IMR-90 (cell line): ENCODE measurements at regions not wholly inside any gene's neighbourhood (a gene's known extent, or its start where the extent isn't known, plus 50 kb on each side); places are given as distances from the start of the nearest gene placed in this dataset.

Experiments
- ATAC-seq: fragments of 200-7000 bp; cut with Tn5 transposase; 2 replicates; pipeline ENCODE4 v1.9.1; 2020; ENCODE audit warnings: low read depth, mild to moderate bottlenecking, moderate library complexity
- BruUV-seq: library from RNA; stranded (reverse); fragments of 400-500 nt; replicated peaks from 2 replicates; lab custom pipeline; 2021; lab: Mats Ljungman, UMichigan
- CTCF ChIA-PET: fragments of 300-600 bp; formaldehyde crosslinking; extraction: SDS; loops from one replicate; lab custom pipeline; 2021; ENCODE audit warnings: antibody characterized with exemption; lab: Yijun Ruan, JAX
- POLR2A ChIA-PET: fragments of 300-600 bp; sonication (Branson Sonifier 250); formaldehyde crosslinking; loops from one replicate; lab custom pipeline; 2022; ENCODE audit warnings: antibody characterized with exemption; ENCODE audit not compliant: unreplicated experiment; lab: Charles Lee
- DNase-seq: peaks from one replicate; pipeline ENCODE4 v3.0.0; 2013
- H2AFZ ChIP-seq: replicated peaks from 2 replicates; pipeline ENCODE3; 2013; ENCODE audit warnings: low read length, mild to moderate bottlenecking; ENCODE audit not compliant: poor library complexity
- H2AK5ac ChIP-seq: 2 replicates; pipeline ENCODE4 v1.6.1; 2013; ENCODE audit warnings: low read depth, low read length, inconsistent platforms
- H2AK9ac ChIP-seq: replicated peaks from 2 replicates; pipeline ENCODE3; 2013; ENCODE audit warnings: mild to moderate bottlenecking, low read depth, low read length, moderate library complexity; ENCODE audit not compliant: poor library complexity
- H2BK120ac ChIP-seq: 2 replicates; pipeline ENCODE4 v1.6.1; 2013; ENCODE audit warnings: low read depth, low read length, inconsistent platforms
- H2BK15ac ChIP-seq: 3 replicates; pipeline ENCODE4 v1.6.1; 2013; ENCODE audit warnings: low read depth, low read length, inconsistent platforms
- H2BK20ac ChIP-seq: 2 replicates; pipeline ENCODE4 v1.6.1; 2013; ENCODE audit warnings: low read depth, mild to moderate bottlenecking, inconsistent platforms, low read length, moderate library complexity
- H2BK5ac ChIP-seq: 2 replicates; pipeline ENCODE4 v1.6.1; 2013; ENCODE audit warnings: mild to moderate bottlenecking, low read depth, low read length, inconsistent platforms; ENCODE audit not compliant: poor library complexity, severe bottlenecking
- H3K14ac ChIP-seq: replicated peaks from 2 replicates; pipeline ENCODE4 v1.6.1; 2013; ENCODE audit warnings: low read depth, low read length, inconsistent platforms
- H3K18ac ChIP-seq: 2 replicates; pipeline ENCODE4 v1.6.1; 2013; ENCODE audit warnings: low read depth, low read length, control low read depth
- H3K23ac ChIP-seq: 2 replicates; pipeline ENCODE4 v1.6.1; 2013; ENCODE audit warnings: low read depth, low read length, inconsistent platforms
- H3K27ac ChIP-seq: 2 replicates; pipeline ENCODE4 v1.5.1; 2013; ENCODE audit warnings: mild to moderate bottlenecking, control low read depth, low read length; ENCODE audit not compliant: insufficient read depth
- H3K27me3 ChIP-seq: 2 replicates; pipeline ENCODE4 v1.6.1; 2013; ENCODE audit warnings: low read length; ENCODE audit not compliant: control insufficient read depth, insufficient read depth
- H3K36me3 ChIP-seq: 2 replicates; pipeline ENCODE4 v1.6.1; 2013; ENCODE audit warnings: low read length, mixed read lengths; ENCODE audit not compliant: control insufficient read depth, insufficient read depth
- H3K4ac ChIP-seq: 2 replicates; pipeline ENCODE4 v1.6.1; 2013; ENCODE audit warnings: low read depth, low read length, inconsistent platforms
- H3K4me1 ChIP-seq: 2 replicates; pipeline ENCODE4 v1.6.1; 2013; ENCODE audit warnings: low read length, mixed read lengths; ENCODE audit not compliant: control insufficient read depth, insufficient read depth
- H3K4me2 ChIP-seq: 2 replicates; pipeline ENCODE4 v1.6.1; 2013; ENCODE audit warnings: low read depth, mild to moderate bottlenecking, control low read depth, low read length, moderate library complexity
- H3K4me3 ChIP-seq: 2 replicates; pipeline ENCODE4 v1.5.1; 2013; ENCODE audit warnings: low read depth, mild to moderate bottlenecking, control low read depth, low read length, moderate library complexity; ENCODE audit not compliant: insufficient read depth
- H3K56ac ChIP-seq: 2 replicates; pipeline ENCODE4 v1.6.1; 2013; ENCODE audit warnings: low read length, inconsistent platforms; ENCODE audit not compliant: insufficient read depth; ENCODE audit errors: extremely low read depth
- H3K79me1 ChIP-seq, 2 experiments: 2 replicates each; pipeline ENCODE4 v1.6.1; 2013; ENCODE audit warnings: low read length in 2 of 2, inconsistent platforms in 1 of 2, low read depth in 1 of 2
- H3K9ac ChIP-seq: 2 replicates; pipeline ENCODE4 v1.6.1; 2013; ENCODE audit warnings: low read depth, low read length, control low read depth
- H3K9me1 ChIP-seq: 2 replicates; pipeline ENCODE4 v1.6.1; 2013; ENCODE audit warnings: low read length, inconsistent platforms; ENCODE audit not compliant: insufficient read depth
- H3K9me3 ChIP-seq: 2 replicates; pipeline ENCODE4 v1.6.1; 2013; ENCODE audit warnings: low read length; ENCODE audit not compliant: control insufficient read depth, insufficient read depth
- H4K20me1 ChIP-seq: 2 replicates; pipeline ENCODE4 v1.6.1; 2013; ENCODE audit warnings: low read length, inconsistent platforms; ENCODE audit not compliant: insufficient read depth
- H4K5ac ChIP-seq: 2 replicates; pipeline ENCODE4 v1.6.1; 2013; ENCODE audit warnings: mild to moderate bottlenecking, low read depth, low read length, control low read depth
- H4K8ac ChIP-seq, 2 experiments: 2 replicates each; pipeline ENCODE4 v1.6.1; 2013; ENCODE audit warnings: low read depth in 2 of 2, low read length in 2 of 2, control low read depth in 1 of 2, inconsistent platforms in 1 of 2
- H4K91ac ChIP-seq: 2 replicates; pipeline ENCODE4 v1.6.1; 2013; ENCODE audit warnings: low read depth, low read length, inconsistent platforms; ENCODE audit not compliant: insufficient read depth
- BHLHE40 ChIP-seq: fragments of 150-350 bp; IDR thresholded peaks from 2 replicates; pipeline ENCODE4 v1.6.1; 2016; ENCODE audit warnings: mild to moderate bottlenecking, low read depth, low read length
- CTCF ChIP-seq: conservative IDR thresholded peaks from 2 replicates; pipeline ENCODE4 v1.5.1; 2012; ENCODE audit warnings: mild to moderate bottlenecking, low read depth, low read length, improper control_type of control experiment
- ELK1 ChIP-seq: fragments of 150-350 bp; IDR thresholded peaks from 2 replicates; pipeline ENCODE4 v1.6.1; 2016; ENCODE audit warnings: low read depth, mild to moderate bottlenecking, low read length, moderate library complexity, borderline replicate concordance
- RAD21 ChIP-seq: IDR thresholded peaks from 2 replicates; pipeline ENCODE4 v1.6.1; 2012; ENCODE audit warnings: low read length, improper control_type of control experiment
- WGBS, 2 experiments: methylation state at CpG; one replicate each; pipeline versions ENCODE4 v1.1.5 to v1.1.7; 2013; ENCODE audit warnings: missing lambda C conversion rate in 2 of 2; ENCODE audit not compliant: insufficient read length in 1 of 2; ENCODE audit errors: extremely low coverage in 2 of 2; 5-methylcytosine and 5-hydroxymethylcytosine counted together
- dilution Hi-C: fragments of 300-500 bp; cut with HindIII; formaldehyde crosslinking; loops from one replicate; pipeline ENCODE4 v1.14.3; 2018; ENCODE audit warnings: low sequenced_read_pairs; ENCODE audit not compliant: unreplicated experiment
- in situ Hi-C: fragments of 300-500 bp; cut with MboI; formaldehyde crosslinking; loops from 3 replicates; pipeline ENCODE4 v1.14.3; 2019; ENCODE audit warnings: low sequenced_read_pairs, inconsistent platforms, mixed read lengths
- intact Hi-C: fragments of 100-400 bp; cut with micrococcal nuclease; formaldehyde crosslinking; loops from 2 replicates; pipeline ENCODE4 v1.10.0; 2022

GRCh38 chr15:53323191-53323590 lies 436.3 kb downstream of the WDR72 start:
- H3K36me3 ChIP-seq, result no peaks in the 10 kb centered on the region
- H2BK5ac ChIP-seq, result no peak overlapping the region
- no peaks in the 10 kb centered on the region for H3K79me1 ChIP-seq
- H4K20me1 ChIP-seq, result no peaks in the 10 kb centered on the region
- no peak overlapping the region for H3K4ac ChIP-seq
- no peak overlapping the region for H4K5ac ChIP-seq
- H3K27me3 ChIP-seq, result no peaks in the 10 kb centered on the region
- H3K9me1 ChIP-seq, result no peaks in the 10 kb centered on the region
- no peak overlapping the region for H3K4me2 ChIP-seq
- no TSS peak for BruUV-seq
- H3K56ac ChIP-seq, result no peak overlapping the region
- in situ Hi-C loops, result no loop called here
- H3K4me1 ChIP-seq, result no peaks in the 10 kb centered on the region
- TF ChIP-seq ELK1 (no peak), BHLHE40 (no peak), CTCF (no peak), RAD21 (no peak)
- H2BK15ac ChIP-seq, result no peak overlapping the region
- intact Hi-C loops, result no loop called here
- POLR2A ChIA-PET, result no interaction called here
- no peak overlapping the region for H2AK5ac ChIP-seq
- no peak overlapping the region for H2AFZ ChIP-seq
- no peak overlapping the region for H3K27ac ChIP-seq
- no peak overlapping the region for H3K4me3 ChIP-seq
- dilution Hi-C loops, result no loop called here
- no peak overlapping the region for H3K9ac ChIP-seq
- H3K14ac ChIP-seq, result no peak overlapping the region
- CTCF ChIA-PET, result no interaction called here
- no peak overlapping the region for H2BK120ac ChIP-seq
- DNase-seq (no peak), ATAC-seq (no peak)
- H4K91ac ChIP-seq, result no peak overlapping the region
- H2AK9ac ChIP-seq, result no peak overlapping the region
- H2BK20ac ChIP-seq, result no peak overlapping the region
- H3K18ac ChIP-seq, result no peak overlapping the region
- H3K9me3 ChIP-seq, result peaks cover 22% of the 10 kb centered on the region
- H3K23ac ChIP-seq, result no peak overlapping the region
- no CpG with 5 or more reads among the region's 3 CpGs for WGBS, 2 experiments
- H4K8ac ChIP-seq, result no peak overlapping the region
